ENCODE measurements at regions not wholly inside any gene's neighbourhood (a gene's known extent, or its start where the extent isn't known, plus 50 kb on each side); places are given as distances from the start of the nearest gene placed in this dataset.

DNA sequence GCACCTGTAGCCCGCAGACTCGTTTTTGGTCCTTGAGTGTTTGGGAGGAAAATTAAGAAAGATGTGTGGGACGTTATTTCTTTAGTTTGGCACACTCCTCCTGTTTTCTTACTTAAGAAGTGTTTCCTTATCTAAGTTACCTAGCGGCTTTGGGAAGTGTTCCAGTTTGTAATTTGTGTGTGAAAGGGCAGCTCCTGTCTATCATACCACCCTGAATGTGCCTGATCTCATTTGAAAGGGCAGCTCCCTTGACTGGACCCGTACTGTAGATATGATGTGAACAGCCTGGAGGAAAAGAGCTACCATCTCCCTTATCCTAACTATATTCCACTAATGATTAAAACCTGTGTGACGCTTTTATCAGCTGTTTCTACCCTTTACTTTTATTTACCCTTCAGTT lies 314.3 kb downstream of the CHRM3 start:
- WGBS (ENCODE audit: missing lambda C conversion rate) = 23% methylated on average over 6 of the region's 6 CpGs
- no peak for TF ChIP-seq EP300 (IDR thresholded peaks at IDR 0.05)
- TF ChIP-seq ZSCAN20 (CRISPR knock-in tag; IDR thresholded peaks at IDR 0.05) = no peak
- TF ChIP-seq CHD4 (IDR thresholded peaks at IDR 0.05; ENCODE audit: borderline replicate concordance) = no peak
- TF ChIP-seq, protein P1, sequence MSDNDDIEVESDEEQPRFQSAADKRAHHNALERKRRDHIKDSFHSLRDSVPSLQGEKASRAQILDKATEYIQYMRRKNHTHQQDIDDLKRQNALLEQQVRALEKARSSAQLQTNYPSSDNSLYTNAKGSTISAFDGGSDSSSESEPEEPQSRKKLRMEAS (IDR thresholded peaks at IDR 0.05) = no peak
- no peak for TF ChIP-seq RCOR1 (IDR thresholded peaks at IDR 0.05; ENCODE audit: low read depth, low read length)
- TF ChIP-seq HOXB13 (CRISPR knock-in tag; IDR thresholded peaks at IDR 0.05; ENCODE audit: low read depth) = no peak
- no peak for TF ChIP-seq JUNB (IDR thresholded peaks at IDR 0.05)
- TF ChIP-seq ESRRA (IDR thresholded peaks at IDR 0.05; ENCODE audit: borderline replicate concordance, low read length) = no peak
- no peak for TF ChIP-seq NPAS2 (CRISPR knock-in tag; IDR thresholded peaks at IDR 0.05; ENCODE audit: borderline replicate concordance)
- TF ChIP-seq EHF (CRISPR knock-in tag; IDR thresholded peaks at IDR 0.05) = no peak
- no peak for TF ChIP-seq NR3C1 (IDR thresholded peaks at IDR 0.05)
- no peak for TF ChIP-seq EHMT2 (IDR thresholded peaks at IDR 0.05; ENCODE audit: low read depth)
- no peak for TF ChIP-seq HDAC2 (IDR thresholded peaks at IDR 0.05)
- no peak for TF ChIP-seq JUN (IDR thresholded peaks at IDR 0.05)
- TF ChIP-seq CHD2 (IDR thresholded peaks at IDR 0.05; ENCODE audit: low read length, partially characterized antibody) = no peak
- no peak for TF ChIP-seq KDM5A (IDR thresholded peaks at IDR 0.05)
- no peak for TF ChIP-seq HEYL (CRISPR knock-in tag; IDR thresholded peaks at IDR 0.05)
- H3K9me3 ChIP-seq = no peaks in the 10 kb centered on the region
- H3K4me2 ChIP-seq = no peak overlapping the region
- no peak overlapping the region for H3K4me3 ChIP-seq
- POLR2A ChIA-PET = no interaction called here
- DNase-seq (ENCODE audit: low read depth in 1 of 2, low spot score in 1 of 2) (no peak), ATAC-seq (no peak), FAIRE-seq (no peak)
- no peak overlapping the region for H3K27ac ChIP-seq
- no peaks in the 10 kb centered on the region for H3K4me1 ChIP-seq
- CTCF ChIA-PET = interaction anchor here (0.8 kb wide), 1 partner anchor 10 kb away, joined by 3 read pairs; no protein-coding TSS in a partner anchor

DNA sequence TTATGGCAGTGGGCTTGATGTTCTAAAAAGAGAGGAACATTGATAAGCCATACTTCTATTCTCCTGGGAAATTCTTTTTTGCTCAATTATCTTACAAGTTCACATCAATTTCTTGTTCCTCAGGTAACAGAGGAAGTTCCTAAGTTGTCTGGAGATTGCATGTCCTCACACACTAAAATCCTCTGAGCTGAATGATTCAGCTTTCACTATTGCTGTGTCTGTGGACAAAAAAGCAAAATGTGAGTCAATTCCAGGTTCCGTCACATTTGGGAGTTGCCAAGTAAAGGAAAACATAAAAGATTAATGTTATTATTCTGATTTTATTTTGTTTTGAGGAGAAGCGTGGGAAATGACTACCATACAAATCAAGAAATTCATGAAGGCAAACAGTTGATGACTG lies 316.7 kb downstream of the CHRM3 start:
- Histone ChIP-seq H3K4me2 (no peak overlapping the region), H3K4me1 (no peaks in the 10 kb centered on the region), H3K9me3 (no peaks in the 10 kb centered on the region), H3K4me3 (no peak overlapping the region), H3K27ac (no peak overlapping the region)
- WGBS (ENCODE audit: missing lambda C conversion rate) = 53% methylated on average over 2 of the region's 2 CpGs
- CTCF ChIA-PET = no interaction called here
- ATAC-seq (no peak), DNase-seq (ENCODE audit: low read depth in 1 of 2, low spot score in 1 of 2) (no peak), FAIRE-seq (no peak)
- POLR2A ChIA-PET = no interaction called here
- TF ChIP-seq POLR2AphosphoS2 (conservative IDR thresholded peaks at IDR 0.05; ENCODE audit: low read length) (no peak), MAFK (IDR thresholded peaks at IDR 0.05; ENCODE audit: partially characterized antibody) (no peak), SMC3 (IDR thresholded peaks at IDR 0.05) (no peak), BHLHE40 (IDR thresholded peaks at IDR 0.05; ENCODE audit: low read depth, low read length) (no peak), NR3C1 (IDR thresholded peaks at IDR 0.05) (no peak)

DNA sequence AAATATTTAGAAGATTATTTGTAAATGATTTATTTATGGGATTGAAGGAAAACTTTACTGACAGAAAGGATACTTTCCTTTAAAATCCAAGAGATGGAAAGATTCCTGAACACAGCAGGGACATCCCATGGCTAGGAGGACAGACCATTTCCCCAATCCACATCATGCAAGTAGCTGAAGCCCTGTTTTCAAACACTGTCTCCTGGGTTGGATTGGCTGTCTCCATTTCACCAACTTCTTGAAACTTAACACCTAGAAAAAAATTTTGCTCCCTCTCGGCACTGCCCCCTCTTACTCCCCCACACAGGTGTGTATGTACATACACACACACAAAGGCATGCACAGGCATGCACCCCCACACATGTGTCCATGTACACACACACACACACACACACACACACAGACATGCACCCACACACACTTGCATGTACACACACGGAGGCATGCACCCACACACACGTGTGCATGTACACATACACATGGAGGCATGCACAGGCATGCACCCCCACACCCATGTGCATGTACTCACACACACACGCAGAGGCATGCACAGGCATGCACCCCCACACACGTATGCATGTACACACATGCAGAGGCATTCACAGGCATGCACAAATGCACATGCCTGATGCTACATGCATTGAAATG lies 320.0 kb downstream of the CHRM3 start:
- POLR2A ChIA-PET = no interaction called here
- H3K4me1 ChIP-seq = no peaks in the 10 kb centered on the region
- H3K4me2 ChIP-seq = no peak overlapping the region
- no peak for TF ChIP-seq RCOR1 (IDR thresholded peaks at IDR 0.05; ENCODE audit: low read depth, low read length)
- TF ChIP-seq, protein P2, sequence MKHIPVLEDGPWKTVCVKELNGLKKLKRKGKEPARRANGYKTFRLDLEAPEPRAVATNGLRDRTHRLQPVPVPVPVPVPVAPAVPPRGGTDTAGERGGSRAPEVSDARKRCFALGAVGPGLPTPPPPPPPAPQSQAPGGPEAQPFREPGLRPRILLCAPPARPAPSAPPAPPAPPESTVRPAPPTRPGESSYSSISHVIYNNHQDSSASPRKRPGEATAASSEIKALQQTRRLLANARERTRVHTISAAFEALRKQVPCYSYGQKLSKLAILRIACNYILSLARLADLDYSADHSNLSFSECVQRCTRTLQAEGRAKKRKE (CRISPR knock-in tag; IDR thresholded peaks at IDR 0.05; ENCODE audit: low read depth) = no peak
- TF ChIP-seq NR3C1 (IDR thresholded peaks at IDR 0.05) = no peak
- TF ChIP-seq PHF8 (IDR thresholded peaks at IDR 0.05; ENCODE audit: borderline replicate concordance, low read depth) = no peak
- TF ChIP-seq, protein P3, sequence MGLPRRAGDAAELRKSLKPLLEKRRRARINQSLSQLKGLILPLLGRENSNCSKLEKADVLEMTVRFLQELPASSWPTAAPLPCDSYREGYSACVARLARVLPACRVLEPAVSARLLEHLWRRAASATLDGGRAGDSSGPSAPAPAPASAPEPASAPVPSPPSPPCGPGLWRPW (IDR thresholded peaks at IDR 0.05) = no peak
- TF ChIP-seq MAZ (IDR thresholded peaks at IDR 0.05; ENCODE audit: borderline replicate concordance, low read depth, low read length) = no peak
- TF ChIP-seq TFCP2L1 (CRISPR knock-in tag; IDR thresholded peaks at IDR 0.05) = no peak
- no peak for TF ChIP-seq RFX5 (IDR thresholded peaks at IDR 0.05)
- no peak for TF ChIP-seq ZFP36 (IDR thresholded peaks at IDR 0.05; ENCODE audit: borderline replicate concordance, partially characterized antibody)
- CTCF ChIA-PET = no interaction called here
- no peak overlapping the region for H3K27ac ChIP-seq
- 26% methylated on average over 4 of the region's 5 CpGs for WGBS (ENCODE audit: missing lambda C conversion rate)
- FAIRE-seq (no peak), ATAC-seq (no peak), DNase-seq (ENCODE audit: low read depth in 1 of 2, low spot score in 1 of 2) (no peak)
- no peak overlapping the region for H3K4me3 ChIP-seq
- H3K9me3 ChIP-seq = no peaks in the 10 kb centered on the region

Data from A549 (cell line).